ENCODE measurements at regions not wholly inside any gene's neighbourhood (a gene's known extent, or its start where the extent isn't known, plus 50 kb on each side); places are given as distances from the start of the nearest gene placed in this dataset.
A peak's percentile ranks its signal among the peaks of the same experiment; 100 is the strongest.
"Not testable (repeated sequence)": the region's sequence is repeated elsewhere in the genome, so short reads cannot be mapped to it uniquely, and the experiment has no call there.

DNA sequence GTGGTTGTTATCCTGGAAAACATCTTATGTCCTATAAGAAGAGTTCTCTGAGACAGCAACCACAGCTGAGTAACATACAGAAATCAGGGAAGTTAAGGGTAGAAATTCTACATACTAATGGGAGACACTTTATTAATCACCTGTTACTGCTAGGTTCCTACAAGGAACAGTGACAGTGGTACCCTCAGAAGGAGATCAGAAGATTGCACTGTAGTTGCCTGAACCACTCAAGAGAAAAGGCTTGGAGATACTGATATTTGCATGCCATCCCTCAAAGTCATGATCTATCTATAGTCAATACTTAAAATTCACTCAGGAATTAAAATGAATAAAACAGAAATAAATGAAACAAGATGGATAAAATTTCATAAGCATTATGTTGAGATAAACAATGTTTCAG is 136.0 kb downstream of the LMLN start:
- no peak for DNase-seq (ENCODE audit: low read depth, low spot score)

DNA sequence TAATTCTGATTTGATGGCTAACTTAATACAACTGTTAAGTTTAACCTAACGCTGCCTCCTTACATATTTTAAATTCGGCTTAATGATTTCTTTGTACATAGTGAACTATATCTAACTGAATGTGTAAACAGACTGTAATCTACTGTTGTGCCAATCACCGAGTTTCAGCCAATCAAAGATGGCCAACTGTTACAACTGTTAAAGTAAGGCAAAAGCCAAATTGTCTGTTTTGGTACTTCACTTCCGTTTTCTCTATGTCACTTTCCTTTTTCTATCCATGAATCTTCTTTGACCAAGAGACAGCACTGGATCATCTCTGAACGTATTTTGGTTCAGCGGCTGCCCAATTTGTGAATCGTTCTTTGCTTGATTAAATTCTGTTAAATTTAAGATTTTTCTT is 137.0 kb downstream of the LMLN start:
- no peak for DNase-seq (ENCODE audit: low read depth, low spot score)

DNA sequence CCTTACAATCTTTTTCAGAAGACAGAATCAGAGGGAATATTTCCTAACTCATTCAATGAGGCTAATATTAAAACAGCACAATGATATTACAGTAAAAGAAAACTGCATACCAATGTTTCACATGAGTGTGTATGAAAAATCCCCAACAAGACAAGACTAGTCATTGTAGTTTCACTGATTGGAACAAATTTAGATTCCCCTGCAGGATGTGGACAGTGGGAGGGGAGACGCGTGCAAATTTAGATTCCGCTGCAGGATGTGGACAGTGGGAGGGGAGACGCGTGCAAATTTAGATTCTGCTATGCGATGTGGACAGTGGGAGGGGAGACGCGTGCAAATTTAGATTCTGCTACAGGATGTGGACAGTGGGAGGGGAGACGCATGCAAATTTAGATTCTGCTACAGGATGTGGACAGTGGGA is 138.7 kb downstream of the LMLN start:
- not testable (repeated sequence) for DNase-seq (ENCODE audit: low read depth, low spot score)

DNA sequence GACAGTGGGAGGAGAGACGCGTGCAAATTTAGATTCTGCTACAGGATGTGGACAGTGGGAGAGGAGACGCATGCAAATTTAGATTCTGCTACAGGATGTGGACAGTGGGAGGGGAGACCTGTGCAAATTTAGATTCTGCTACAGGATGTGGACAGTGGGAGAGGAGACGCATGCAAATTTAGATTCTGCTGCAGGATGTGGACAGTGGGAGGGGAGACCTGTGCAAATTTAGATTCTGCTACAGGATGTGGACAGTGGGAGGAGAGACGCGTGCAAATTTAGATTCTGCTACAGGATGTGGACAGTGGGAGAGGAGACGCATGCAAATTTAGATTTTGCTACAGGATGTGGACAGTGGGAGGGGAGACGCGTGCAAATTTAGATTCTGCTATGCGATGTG is 143.1 kb downstream of the LMLN start:
- not testable (repeated sequence) for DNase-seq (ENCODE audit: low read depth, low spot score)

DNA sequence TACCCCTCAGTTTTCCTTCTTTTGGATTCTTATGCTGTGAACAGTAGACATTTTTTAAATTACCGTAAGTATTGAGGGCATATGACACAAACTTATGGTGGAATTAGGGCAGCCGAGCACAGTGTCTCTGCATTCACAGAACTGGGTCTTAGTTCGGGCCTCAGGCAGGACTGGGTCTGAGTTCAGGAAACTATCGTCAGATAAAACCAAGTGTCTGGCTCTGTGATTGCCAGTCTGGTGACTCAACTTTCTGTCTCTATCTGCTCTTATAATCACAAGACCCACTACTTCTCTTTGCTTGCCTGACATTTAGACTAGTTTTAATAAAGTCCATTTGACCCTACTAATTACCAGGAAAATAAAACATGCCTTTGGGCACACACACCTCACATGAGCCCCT is 146.2 kb downstream of the LMLN start:
- no peak for DNase-seq (ENCODE audit: low read depth, low spot score)

DNA sequence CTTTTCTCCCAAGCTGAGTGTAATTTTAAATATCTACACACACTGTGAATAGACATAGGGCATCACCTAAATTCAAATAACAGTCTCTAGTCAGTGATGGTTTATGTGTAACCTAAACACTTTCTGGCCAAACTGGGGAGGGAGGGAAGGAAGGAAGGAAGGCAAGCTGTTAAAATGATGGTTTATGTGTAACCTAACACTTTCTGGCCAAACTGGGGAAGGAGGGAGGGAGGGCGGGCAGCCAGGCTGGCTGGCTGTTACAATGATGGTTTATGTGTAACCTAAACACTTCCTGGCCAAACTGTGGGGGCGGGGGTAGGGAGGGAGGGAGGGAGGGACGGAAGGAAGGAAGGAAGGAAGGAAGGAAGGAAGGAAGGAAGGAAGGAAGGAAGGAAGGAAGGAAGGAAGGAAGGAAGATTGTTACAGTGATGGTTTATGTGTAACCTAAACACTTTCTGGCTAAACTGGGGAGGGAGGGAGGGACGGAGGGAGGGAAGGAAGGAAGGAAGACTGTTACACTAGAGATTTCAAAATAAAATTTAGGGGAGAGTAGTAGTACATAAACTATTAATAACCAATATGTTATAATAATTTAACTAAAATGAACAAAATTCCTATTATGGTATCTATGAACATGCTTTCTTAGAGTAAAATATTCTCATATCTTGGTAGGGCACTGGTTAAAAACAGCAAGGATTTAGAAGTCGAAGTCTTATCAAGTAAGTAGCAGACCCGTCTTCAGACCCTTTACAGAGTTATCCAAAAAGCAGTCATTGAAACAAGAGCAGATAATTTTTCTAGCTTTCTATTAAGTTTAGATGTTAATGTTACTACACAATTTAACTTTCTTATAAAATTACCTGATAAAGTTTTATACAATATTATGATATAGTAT is 148.1 kb downstream of the LMLN start:
- DNase-seq (ENCODE audit: low read depth, low spot score), result no peak

DNA sequence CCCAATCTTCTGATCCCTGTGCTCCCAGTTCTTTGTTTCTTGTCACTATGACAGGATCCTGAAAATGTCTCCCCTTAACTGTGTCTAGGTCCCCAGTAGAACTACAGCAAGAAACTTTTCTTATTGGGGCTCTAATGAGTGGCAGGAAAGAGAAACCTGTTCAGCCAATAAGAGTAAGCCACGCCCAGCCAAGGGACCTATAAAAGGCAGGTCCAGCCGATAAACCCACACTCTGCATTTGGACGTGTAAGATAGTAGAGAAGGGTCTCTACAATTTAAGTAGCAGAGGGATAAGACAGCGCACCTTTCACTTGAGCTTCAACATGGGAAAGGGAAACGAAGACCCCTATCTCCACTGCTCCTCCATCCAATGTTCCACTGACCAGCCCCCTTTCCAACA is 149.9 kb downstream of the LMLN start:
- DNase-seq (ENCODE audit: low read depth, low spot score), result no peak

DNA sequence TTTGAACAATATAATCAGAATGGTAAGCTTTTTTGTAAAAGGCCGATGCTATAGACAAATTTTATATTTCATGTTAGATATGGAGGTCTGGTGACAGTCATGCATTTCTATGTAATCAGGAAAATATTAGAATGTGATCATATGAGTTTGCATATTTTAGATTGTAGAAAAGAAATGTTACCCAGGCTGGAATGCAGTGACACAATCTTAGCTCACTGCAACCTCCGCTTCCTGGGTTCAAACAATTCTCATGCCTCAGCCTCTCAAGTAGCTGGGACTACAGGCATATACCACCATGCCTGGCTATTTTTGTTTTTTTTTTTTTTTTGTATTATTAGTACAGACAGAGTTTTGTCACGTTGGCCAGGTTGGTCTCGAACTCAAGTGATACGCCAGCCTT is 152.0 kb downstream of the LMLN start:
- no peak for DNase-seq (ENCODE audit: low read depth, low spot score)

DNA sequence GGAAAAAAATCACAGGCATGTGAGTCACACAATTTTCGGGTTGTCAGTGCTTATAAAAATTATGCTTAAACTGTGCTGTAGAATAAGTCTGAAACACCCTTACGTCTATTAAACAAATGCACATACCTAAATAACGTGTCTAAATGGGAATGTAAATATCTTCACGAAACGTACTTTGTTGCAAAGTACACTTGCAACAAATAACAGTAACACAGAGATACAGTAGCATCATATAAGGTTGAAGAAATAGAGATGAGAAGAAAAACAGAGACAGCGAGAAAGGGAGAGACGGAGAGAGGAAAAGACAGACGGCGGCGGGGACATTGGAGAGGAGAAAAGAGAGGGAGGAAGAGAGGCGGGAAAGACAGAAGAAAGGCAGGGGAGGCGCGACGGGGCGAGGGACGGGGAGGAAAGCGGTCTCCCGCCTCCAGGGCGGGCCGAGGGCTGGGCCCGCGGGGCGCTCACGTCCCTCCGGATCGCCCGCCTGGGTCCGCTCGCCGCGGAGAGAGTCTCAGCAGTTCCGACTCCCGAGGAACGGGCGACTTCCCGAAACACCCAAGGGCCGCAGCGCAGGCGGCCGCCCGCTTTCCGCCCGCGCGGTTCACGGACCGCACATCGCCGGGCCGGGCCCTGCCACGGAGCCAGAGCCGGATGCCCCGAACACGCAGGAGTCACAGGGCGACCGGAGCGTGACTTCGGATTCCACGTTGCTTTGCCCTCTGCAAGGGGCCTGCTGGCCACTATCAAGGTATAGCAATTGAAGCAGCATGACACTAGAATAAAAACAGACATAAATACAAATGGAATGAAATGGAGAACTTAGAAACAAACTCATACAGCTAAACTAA is 153.4 kb downstream of the LMLN start:
- peak; percentile 1 for DNase-seq (ENCODE audit: low read depth, low spot score)

DNA sequence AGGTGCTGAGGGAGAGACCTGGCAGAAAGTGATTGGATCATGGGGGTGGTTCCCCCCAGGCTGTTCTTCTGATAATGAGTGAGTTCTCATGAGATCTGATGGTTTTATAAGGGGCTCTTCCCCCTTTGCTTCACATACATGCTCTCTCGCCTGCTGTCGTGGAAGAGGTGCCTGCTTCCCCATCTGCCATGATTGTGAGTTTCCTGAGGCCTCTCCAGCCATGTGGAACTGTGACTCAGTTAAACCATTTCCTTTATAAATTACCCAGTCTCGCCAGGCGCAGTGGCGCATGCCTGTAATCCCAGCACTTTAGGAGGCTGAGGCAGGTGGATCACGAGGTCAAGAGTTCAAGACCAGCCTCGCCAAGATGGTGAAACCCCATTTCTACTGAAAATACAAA is 154.5 kb downstream of the LMLN start:
- DNase-seq (ENCODE audit: low read depth, low spot score), result not testable (repeated sequence)

DNA sequence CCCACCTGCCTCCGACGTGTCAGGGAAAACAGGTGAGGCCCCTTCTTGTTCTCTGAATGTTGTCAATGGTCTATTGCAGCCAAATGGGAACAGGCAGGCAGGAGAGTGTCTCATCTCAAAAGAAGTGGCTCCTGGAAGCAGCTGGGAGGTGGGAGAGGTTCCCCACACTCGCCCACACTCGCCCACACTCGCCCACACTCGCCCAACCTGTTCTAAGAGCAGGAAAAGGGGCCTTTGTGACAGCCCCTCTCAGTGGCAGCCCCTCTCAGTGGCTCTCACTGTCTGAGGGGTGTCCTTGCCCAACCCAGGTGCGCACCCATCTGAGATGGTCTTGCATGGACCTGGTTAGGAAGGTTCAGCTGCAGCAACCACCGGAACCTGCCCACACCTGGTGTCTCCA is 162.2 kb downstream of the LMLN start:
- not testable (repeated sequence) for DNase-seq (ENCODE audit: low read depth, low spot score)

DNA sequence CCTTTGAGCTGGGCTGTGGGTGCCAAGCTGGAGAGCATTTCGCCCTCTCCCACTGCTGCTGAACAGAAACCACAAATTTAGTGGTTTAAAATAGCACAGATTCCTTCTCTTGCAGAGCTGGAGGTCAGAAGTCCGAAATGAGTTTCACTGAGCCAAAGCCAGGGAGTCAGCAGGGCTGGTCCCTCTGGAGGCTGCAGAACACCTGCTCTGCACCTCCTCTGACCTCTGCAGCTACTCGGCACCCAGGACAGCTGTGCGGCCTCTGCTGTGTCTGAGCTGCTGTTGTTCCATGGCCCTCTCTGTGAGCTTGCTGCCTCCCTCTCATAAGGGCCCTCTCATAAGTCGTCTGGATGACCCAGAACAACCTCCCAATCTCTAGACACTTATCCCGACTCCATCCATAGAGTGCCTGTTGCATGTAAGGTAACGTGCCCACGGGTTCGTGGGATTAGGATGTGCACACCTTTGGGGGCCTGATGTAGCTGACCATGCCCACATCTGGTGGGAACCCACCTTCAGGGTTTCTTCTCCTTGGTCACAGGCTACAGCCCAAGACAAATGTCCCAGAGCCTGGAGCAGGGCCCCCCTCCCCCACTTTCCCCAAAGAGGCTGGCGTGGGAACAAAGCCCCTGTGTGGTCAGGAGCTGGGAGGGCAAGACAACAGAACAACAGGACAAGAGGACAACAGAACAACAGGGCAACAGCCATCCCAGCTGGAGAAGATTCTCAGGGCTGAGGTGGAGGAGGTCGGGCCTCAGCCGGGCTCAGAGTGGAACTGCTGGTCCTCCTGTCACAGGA is 177.2 kb downstream of the LMLN start:
- DNase-seq (ENCODE audit: low read depth, low spot score), result not testable (repeated sequence)

DNA sequence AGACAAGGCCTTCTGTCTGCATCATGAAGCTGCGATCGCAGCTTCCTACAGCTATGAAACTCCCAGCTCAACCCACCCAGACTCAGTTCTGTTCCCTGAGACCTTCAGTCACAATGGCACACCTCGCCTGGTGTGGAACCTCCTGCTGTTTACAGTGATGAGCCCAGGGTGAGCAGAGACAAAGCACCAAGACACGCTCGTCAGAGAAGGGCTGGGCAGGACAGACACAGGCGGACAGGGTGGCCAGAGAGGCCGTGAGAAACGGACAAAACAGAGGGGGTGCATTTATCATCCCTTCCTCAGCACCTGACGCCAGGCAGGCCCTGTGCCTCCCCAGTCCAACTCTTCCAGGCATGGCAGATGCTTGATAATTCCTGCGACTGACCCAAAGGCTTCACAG is 178.2 kb downstream of the LMLN start:
- not testable (repeated sequence) for DNase-seq (ENCODE audit: low read depth, low spot score)

DNA sequence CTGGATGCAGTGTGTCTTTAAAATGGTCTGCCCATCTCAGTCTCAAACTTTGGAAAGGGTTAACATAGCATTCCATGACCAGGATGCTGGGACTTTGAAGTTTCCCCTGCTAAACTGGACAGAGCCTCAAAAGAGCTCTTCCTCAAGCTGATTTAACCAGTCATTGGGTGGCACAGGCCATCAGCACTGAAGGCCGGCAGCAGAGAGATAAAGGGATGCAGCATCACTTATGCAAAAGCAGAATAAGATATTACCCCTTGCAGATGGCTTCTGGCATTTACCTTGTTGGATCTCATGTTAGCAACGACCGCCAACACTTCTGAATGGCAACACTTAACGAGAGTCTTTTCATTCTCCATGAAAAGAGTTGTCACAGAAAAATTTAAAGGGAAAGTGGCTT is 179.0 kb downstream of the LMLN start:
- DNase-seq (ENCODE audit: low read depth, low spot score), result not testable (repeated sequence)

DNA sequence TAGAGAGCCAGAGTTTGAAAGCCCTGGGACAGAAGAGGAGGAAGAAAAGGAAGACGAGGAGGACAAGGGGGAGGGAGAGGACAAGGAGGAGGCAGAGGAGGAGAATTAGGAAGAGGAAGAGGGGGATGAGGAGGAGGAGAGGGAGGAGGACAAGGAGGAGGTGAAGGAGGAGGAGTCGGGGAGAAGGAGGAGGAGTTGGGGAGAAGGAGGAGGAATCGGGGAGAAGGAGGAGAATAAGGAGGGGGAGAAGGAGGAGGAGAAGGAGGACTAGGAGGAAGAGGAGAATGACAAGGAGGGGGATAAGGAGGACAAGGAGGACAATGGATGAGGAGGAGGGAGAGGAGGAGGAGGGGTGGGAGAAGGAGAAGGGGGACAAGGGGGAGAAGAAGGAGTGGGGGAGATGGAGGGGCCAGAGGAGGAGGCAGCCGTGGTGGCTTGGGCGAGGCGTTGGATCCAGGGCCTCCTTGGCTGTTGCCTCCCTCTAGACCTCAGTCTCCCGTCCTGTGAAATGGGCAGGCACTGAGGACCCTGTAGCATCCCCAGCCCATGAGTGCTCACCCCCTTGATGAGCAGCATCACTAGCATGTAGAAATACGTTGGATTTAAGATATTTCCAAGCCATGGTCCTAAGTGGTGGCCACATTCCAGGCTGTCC is 179.6 kb downstream of the LMLN start:
- DNase-seq (ENCODE audit: low read depth, low spot score), result not testable (repeated sequence)

DNA sequence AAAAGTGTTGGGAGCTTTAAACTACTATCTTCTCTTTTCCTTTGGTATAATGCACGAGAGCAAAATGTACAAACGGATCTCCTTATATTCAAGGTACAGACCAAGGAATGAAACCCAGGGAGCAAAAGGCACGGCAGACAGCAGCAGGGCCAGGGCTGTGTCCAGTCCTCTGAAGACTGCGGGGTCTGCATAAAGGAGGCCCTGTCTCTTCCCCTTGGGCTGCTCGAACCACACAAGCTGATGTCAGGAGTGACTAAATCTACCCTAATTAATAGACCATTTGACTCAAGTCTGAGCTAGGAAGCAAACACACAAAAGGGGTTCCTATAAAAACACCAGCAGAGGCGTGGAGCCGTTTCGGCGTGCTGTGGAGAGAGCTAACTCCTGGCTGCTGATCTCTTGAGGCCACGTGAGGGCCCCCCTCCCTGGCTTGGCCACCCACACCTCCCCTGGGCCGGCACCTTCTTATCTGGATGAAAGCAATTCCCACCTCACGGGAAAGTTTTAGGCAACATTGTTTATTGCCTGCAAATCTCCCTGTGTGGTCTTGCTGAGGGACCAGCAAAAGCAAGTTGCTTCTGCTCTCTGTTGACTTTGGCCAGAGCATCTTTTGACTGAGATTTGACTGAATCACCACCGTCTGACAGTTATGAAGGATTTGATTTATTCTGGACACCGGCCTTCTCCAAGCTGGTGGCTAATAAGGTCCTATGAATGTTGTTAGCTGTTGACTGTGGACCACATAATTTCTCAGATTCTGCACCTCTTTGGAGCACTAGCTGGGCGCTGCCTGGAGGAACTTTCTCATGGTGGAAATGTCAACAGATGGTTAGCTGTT is 183.5 kb downstream of the LMLN start:
- DNase-seq (ENCODE audit: low read depth, low spot score), result not testable (repeated sequence)

DNA sequence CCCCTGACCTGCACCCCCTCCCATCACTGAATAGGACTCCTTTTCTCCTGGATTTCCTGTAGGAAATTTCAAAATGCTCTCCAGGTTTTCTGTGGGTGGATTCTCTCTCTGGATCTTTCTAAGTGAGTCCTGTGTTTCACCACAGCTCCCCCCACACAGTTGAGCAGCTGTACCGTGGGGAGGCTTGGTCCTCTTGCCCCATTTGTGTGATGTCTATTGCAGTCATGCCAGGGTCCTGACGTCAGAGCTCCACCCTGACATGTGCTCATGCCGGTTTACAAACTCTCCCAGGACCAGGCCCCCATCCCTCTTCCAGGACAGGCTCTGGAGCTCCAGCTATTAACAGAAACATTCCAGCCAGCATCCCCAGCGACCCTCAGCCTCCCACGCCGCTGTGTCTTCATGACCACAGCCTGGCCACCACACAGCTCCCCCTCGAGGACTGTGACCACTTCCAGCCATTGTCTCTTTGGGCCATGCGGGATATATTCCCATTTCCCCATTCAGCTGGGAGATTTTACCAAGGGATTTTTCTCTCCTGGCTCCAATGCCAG is 185.3 kb downstream of the LMLN start:
- DNase-seq (ENCODE audit: low read depth, low spot score), result not testable (repeated sequence)

DNA sequence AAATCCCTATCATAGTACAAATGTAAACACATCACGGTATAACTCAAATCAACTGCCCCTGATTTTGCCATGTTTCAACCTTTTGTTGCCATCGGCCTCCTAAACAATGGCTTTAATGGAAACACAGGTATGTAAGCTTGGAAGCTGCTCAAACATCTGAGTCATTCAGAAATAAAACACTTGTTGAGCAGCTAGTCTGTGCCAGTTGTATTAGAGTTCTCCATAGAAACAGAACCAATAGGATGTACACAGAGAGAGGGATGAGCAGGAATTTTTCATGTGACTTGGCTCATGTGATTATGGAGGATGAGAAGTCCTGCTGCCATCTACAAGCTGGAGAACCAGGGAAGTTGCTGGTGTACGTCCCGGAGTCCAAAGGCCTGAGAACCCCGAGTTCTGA is 186.1 kb downstream of the LMLN start:
- DNase-seq (ENCODE audit: low read depth, low spot score), result not testable (repeated sequence)

DNA sequence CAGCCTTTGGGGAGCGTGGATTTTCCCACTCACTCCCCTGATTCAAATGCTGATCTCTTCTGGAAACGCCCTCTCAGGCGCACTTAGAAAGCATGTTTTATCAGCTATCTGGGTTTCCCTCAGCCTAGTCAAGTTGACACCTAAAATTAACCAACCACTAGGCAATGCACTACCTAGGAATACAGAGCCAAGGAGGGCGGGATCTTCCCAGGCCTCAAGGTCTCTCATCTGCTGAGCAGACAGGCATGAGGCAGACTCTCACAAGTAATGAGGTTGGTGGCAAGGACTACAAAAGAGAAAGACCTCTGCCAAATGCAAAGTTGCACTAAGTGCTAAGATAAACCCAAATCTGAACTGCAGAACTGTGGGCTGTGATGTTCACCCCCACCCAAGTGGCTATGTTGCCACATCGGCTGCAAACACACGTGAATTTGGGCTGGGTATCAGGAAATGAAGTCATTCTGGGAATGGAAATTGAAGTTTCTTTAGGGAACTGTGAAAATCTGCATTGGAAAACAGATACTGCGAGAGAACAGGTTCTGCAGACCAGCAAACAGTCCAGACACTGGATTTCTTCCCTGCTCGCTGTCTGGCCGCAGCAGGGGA is 186.6 kb downstream of the LMLN start:
- not testable (repeated sequence) for DNase-seq (ENCODE audit: low read depth, low spot score)

DNA sequence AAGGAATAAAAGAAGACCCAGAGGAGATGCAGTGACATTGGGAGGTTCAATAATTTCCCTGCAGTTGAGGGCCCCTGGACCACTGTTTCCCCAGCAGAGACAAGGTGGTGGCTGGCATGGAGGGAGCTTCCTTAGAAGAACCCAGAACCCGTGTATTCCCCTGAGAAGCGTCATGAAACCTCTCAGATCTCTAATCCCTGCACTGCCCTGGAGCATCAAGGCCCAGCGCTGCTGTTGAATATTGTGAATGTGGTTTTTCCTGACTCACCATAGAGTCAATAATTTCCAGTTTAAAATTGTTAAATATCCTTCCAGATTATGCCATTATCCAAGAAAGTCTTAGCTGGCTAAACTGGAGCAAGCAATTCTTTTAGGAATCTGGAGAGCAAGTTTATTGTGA is 187.2 kb downstream of the LMLN start:
- not testable (repeated sequence) for DNase-seq (ENCODE audit: low read depth, low spot score)

Measured in smooth muscle cell of the brain vasculature (primary cell).